HG03354 (cell line): ENCODE measurements at regions not wholly inside any gene's neighbourhood (a gene's known extent, or its start where the extent isn't known, plus 50 kb on each side); places are given as distances from the start of the nearest gene placed in this dataset.

Experiments used
- ATAC-seq: cut with Tn5 transposase; IDR thresholded peaks from one replicate; pipeline ENCODE4 v1.9.1; 2021; ENCODE audit warnings: mild to moderate bottlenecking; ENCODE audit not compliant: unreplicated experiment, poor library complexity, severe bottlenecking

GRCh38 chr22:48393041-48393370, 1434.7 kb downstream of the BRD1 start:
- ATAC-seq = no peak

GRCh38 chr22:48391820-48392219, 1435.9 kb downstream of the BRD1 start:
- no peak for ATAC-seq

- no peak for ATAC-seq
These were observed 1436.4 kb downstream of the BRD1 start for GRCh38 chr22:48391171-48391711.

- no peak for ATAC-seq
These were observed 1437.8 kb downstream of the BRD1 start for GRCh38 chr22:48389916-48390315.

GRCh38 chr22:48382197-48382596, 1445.5 kb downstream of the BRD1 start:
- ATAC-seq = no peak

GRCh38 chr22:48380016-48380665, 1447.5 kb downstream of the BRD1 start:
- no peak for ATAC-seq

- no peak for ATAC-seq
These were observed 1448.3 kb downstream of the BRD1 start for GRCh38 chr22:48379371-48379770.

GRCh38 chr22:48378673-48379072, 1449.0 kb downstream of the BRD1 start:
- ATAC-seq = no peak

GRCh38 chr22:48376936-48377712, 1450.5 kb downstream of the BRD1 start:
- ATAC-seq = no peak

- no peak for ATAC-seq
These were observed 1451.2 kb downstream of the BRD1 start for GRCh38 chr22:48376428-48376827.

- ATAC-seq = no peak
These were observed 1454.0 kb downstream of the BRD1 start for GRCh38 chr22:48373626-48374173.

- ATAC-seq = no peak
These were observed 1455.3 kb downstream of the BRD1 start for GRCh38 chr22:48372390-48372789.

- ATAC-seq = no peak
These were observed 1456.3 kb downstream of the BRD1 start for GRCh38 chr22:48371391-48371790.

- no peak for ATAC-seq
These were observed 1457.0 kb downstream of the BRD1 start for GRCh38 chr22:48370508-48371325.

- no peak for ATAC-seq
These were observed 1457.7 kb downstream of the BRD1 start for GRCh38 chr22:48369789-48370507.

- no peak for ATAC-seq
These were observed 1458.6 kb downstream of the BRD1 start for GRCh38 chr22:48368975-48369525.

GRCh38 chr22:48367731-48368130, 1459.9 kb downstream of the BRD1 start:
- ATAC-seq = no peak

GRCh38 chr22:48366591-48366990, 1461.1 kb downstream of the BRD1 start:
- no peak for ATAC-seq

- no peak for ATAC-seq
These were observed 1461.6 kb downstream of the BRD1 start for GRCh38 chr22:48366056-48366455.
